NOMO-1 treated with dmso at 0.1 percent for 144 hours (cell line): ENCODE measurements at regions not wholly inside any gene's neighbourhood (a gene's known extent, or its start where the extent isn't known, plus 50 kb on each side); places are given as distances from the start of the nearest gene placed in this dataset.

Experiments
- DNase-seq: peaks from one replicate; lab custom pipeline; 2025; ENCODE audit not compliant: unreplicated experiment; lab: John Stamatoyannopoulos, UW

GRCh38 chr9:108021096-108021710, 531.6 kb upstream of the KLF4 start:
- DNase-seq = no peak

GRCh38 chr9:108019821-108020220, 530.3 kb upstream of the KLF4 start:
- DNase-seq = no peak

- no peak for DNase-seq
Observed at GRCh38 chr9:108017671-108018070, 528.1 kb upstream of the KLF4 start.

GRCh38 chr9:108016446-108016845, 526.9 kb upstream of the KLF4 start:
- no peak for DNase-seq

GRCh38 chr9:108015690-108016089, 526.1 kb upstream of the KLF4 start:
- DNase-seq = no peak

- no peak for DNase-seq
Observed at GRCh38 chr9:108014353-108014752, 524.8 kb upstream of the KLF4 start.

- DNase-seq = no peak
Observed at GRCh38 chr9:108012886-108013665, 523.5 kb upstream of the KLF4 start.

- DNase-seq = no peak
Observed at GRCh38 chr9:108012405-108012804, 522.8 kb upstream of the KLF4 start.

GRCh38 chr9:108003526-108003925, 514.0 kb upstream of the KLF4 start:
- no peak for DNase-seq

GRCh38 chr9:108002371-108002956, 512.9 kb upstream of the KLF4 start:
- peak; percentile 76 for DNase-seq

GRCh38 chr9:108001237-108001636, 511.7 kb upstream of the KLF4 start:
- no peak for DNase-seq

GRCh38 chr9:107999890-108000289, 510.3 kb upstream of the KLF4 start:
- DNase-seq = no peak

- no peak for DNase-seq
Observed at GRCh38 chr9:107999011-107999410, 509.4 kb upstream of the KLF4 start.

- DNase-seq = no peak
Observed at GRCh38 chr9:107994648-107995047, 505.1 kb upstream of the KLF4 start.

GRCh38 chr9:107992271-107992670, 502.7 kb upstream of the KLF4 start:
- DNase-seq = peak; percentile 33

GRCh38 chr9:107991581-107991980, 502.0 kb upstream of the KLF4 start:
- no peak for DNase-seq

- peak; percentile 74 for DNase-seq
Observed at GRCh38 chr9:107989544-107989943, 500.0 kb upstream of the KLF4 start.

GRCh38 chr9:107989099-107989498, 499.5 kb upstream of the KLF4 start:
- DNase-seq = no peak

- no peak for DNase-seq
Observed at GRCh38 chr9:107984956-107985355, 495.4 kb upstream of the KLF4 start.

GRCh38 chr9:107983762-107984161, 494.2 kb upstream of the KLF4 start:
- no peak for DNase-seq

GRCh38 chr9:107983181-107983603, 493.6 kb upstream of the KLF4 start:
- no peak for DNase-seq

GRCh38 chr9:107982745-107983144, 493.2 kb upstream of the KLF4 start:
- DNase-seq = peak; percentile 73
